ENCODE measurements at regions not wholly inside any gene's neighbourhood (a gene's known extent, or its start where the extent isn't known, plus 50 kb on each side); places are given as distances from the start of the nearest gene placed in this dataset.

DNA sequence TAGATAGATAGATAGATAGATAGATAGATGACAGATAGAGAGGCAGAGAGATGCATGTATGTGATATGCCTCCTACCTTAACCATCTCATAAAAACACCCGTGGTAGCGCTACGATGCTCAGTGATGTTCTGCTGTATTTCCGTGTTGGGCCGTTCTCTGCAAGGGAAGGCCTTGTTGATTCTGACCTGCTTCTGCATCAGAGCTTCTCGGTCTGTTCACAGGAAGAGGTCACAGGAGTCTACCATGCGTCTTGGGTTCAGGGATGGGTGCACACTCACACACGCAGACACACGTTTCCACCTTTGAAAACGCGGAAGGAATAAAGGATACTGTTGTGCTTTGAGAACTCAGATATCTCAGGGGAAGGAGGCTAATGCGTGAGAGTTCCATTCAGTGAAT is 316.9 kb downstream of the TEX29 start:
- Mint-ChIP-seq H3K36me3 (no peaks in the 10 kb centered on the region), H3K27ac (no peak overlapping the region), H3K27me3 (no peaks in the 10 kb centered on the region), H3K4me3 (no peak overlapping the region), H3K4me1 (no peaks in the 10 kb centered on the region), H3K9me3 (peaks cover 0 to 3% (median 0%) of the 10 kb centered on the region in 3 donors)

- H3K27me3 Mint-ChIP-seq, result no peaks in the 10 kb centered on the region
- H3K27ac Mint-ChIP-seq, result no peak overlapping the region
- H3K9me3 Mint-ChIP-seq, result peaks cover 0 to 3% (median 0%) of the 10 kb centered on the region in 3 donors
- H3K36me3 Mint-ChIP-seq, result no peaks in the 10 kb centered on the region
- H3K4me3 Mint-ChIP-seq, result no peak overlapping the region
- H3K4me1 Mint-ChIP-seq, result no peaks in the 10 kb centered on the region
Observed at GRCh38 chr13:111638233-111638632, 317.8 kb downstream of the TEX29 start.

DNA sequence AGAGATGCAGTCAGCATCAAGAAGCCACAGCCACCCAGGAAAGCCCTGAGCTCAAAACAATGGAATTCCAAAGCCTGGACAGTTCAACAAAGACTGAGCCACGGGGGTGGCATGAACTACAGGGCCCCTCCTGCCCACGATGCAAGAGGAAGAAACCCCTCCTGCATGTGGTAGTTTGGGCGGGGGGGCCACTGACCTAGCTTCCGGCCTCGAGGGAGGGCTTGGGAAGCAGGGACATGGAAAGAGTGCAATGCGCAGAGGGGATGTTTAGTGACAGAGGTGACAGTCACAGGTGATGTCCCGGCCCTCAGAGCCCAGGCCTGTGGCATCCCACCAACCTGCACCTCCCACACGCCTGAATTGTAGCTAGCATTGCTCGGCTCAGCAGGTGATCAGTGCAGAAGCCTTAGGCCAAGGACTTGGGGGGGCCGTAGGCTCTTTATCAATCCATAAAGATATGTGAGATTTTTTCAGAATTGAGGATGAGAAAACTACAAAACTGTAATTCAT is 318.8 kb downstream of the TEX29 start:
- Mint-ChIP-seq H3K27me3 (no peaks in the 10 kb centered on the region), H3K36me3 (no peaks in the 10 kb centered on the region), H3K9me3 (peaks cover 0 to 3% (median 0%) of the 10 kb centered on the region in 3 donors), H3K4me3 (no peak overlapping the region), H3K4me1 (no peaks in the 10 kb centered on the region), H3K27ac (no peak overlapping the region)

DNA sequence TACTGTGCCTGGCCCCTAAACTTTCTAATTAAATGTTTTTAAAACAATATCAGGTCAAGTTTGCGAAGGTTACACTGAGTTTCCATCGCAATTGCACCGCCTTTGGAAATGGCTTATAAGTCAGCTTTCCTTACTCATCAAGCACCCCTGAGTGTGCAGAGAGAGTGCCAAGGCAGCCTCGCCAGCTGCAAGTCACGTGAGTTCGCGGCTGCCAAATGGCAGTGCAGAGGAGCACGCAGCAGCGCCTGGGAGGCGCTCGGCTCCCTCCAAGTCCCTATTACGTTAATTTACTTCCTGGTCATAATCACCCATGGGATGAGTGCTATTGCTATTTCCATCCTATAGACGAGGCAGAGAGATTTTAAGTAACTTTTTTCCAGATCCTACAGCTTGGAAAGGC is 319.6 kb downstream of the TEX29 start:
- Mint-ChIP-seq H3K4me3 (no peak overlapping the region), H3K4me1 (no peaks in the 10 kb centered on the region), H3K9me3 (peaks cover 0 to 2% (median 0%) of the 10 kb centered on the region in 3 donors), H3K27me3 (no peaks in the 10 kb centered on the region), H3K27ac (no peak overlapping the region), H3K36me3 (no peaks in the 10 kb centered on the region)

DNA sequence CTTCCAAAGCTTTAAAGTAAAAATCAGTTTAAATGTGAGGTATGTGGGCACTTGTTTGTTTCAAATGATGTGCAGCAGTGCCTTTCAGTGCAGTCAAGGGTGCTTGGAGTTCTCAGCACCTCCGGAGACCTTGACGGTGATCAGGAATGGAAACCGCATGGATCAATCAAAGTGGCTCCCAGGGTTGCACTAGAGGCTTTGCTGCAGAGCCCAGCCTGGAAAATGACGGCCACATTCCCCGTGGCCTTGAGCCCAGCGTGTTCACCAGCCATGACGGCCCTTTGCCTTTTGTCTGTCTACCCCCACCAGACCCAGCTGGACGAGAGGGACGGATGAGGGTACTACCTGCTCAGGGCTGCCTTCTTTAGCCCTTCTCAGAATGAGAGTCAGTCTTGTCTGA is 320.0 kb downstream of the TEX29 start:
- H3K27me3 Mint-ChIP-seq, result no peaks in the 10 kb centered on the region
- H3K36me3 Mint-ChIP-seq, result no peaks in the 10 kb centered on the region
- H3K4me1 Mint-ChIP-seq, result peaks cover 0 to 1% (median 0%) of the 10 kb centered on the region in 3 donors
- H3K27ac Mint-ChIP-seq, result no peak overlapping the region
- H3K9me3 Mint-ChIP-seq, result no peaks in the 10 kb centered on the region
- H3K4me3 Mint-ChIP-seq, result no peak overlapping the region

- no peak overlapping the region for H3K27ac Mint-ChIP-seq
- no peaks in the 10 kb centered on the region for H3K36me3 Mint-ChIP-seq
- no peak overlapping the region for H3K4me3 Mint-ChIP-seq
- peaks cover 0 to 2% (median 0%) of the 10 kb centered on the region in 3 donors for H3K4me1 Mint-ChIP-seq
- H3K9me3 Mint-ChIP-seq, result no peaks in the 10 kb centered on the region
- H3K27me3 Mint-ChIP-seq, result no peaks in the 10 kb centered on the region
Observed at GRCh38 chr13:111642156-111642767, 321.8 kb downstream of the TEX29 start.

GRCh38 chr13:111644750-111645149 is 324.3 kb downstream of the TEX29 start:
- H3K4me3 Mint-ChIP-seq, result no peak overlapping the region
- no peaks in the 10 kb centered on the region for H3K9me3 Mint-ChIP-seq
- H3K4me1 Mint-ChIP-seq, result peaks cover 0 to 2% (median 0%) of the 10 kb centered on the region in 3 donors
- no peaks in the 10 kb centered on the region for H3K27me3 Mint-ChIP-seq
- H3K36me3 Mint-ChIP-seq, result no peaks in the 10 kb centered on the region
- H3K27ac Mint-ChIP-seq, result no peak overlapping the region

DNA sequence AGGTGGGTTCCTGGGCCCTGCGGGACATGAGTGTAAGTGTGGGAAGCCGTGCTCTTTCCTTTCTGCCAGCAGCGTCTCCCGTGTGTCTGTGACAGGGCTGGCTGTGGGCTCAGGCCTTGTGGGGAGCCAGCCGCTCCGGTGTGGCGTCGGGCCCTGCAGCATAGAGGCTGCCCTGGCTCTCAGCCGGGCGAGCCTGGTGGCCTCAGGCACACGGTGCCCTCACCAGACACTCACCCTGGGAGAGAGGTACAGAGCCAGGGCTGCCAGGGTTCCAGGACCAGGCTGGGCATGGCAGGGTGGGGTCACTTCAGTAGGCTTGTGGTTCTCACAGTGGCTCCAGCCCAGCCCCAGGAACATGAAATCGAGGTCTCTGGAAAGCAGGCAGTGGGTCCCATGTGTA is 324.8 kb downstream of the TEX29 start:
- Mint-ChIP-seq H3K4me1 (peaks cover 0 to 2% (median 0%) of the 10 kb centered on the region in 3 donors), H3K27ac (no peak overlapping the region), H3K4me3 (no peak overlapping the region)

GRCh38 chr13:111645598-111646455 is 325.4 kb downstream of the TEX29 start:
- Mint-ChIP-seq H3K4me1 (peaks cover 0 to 2% (median 0%) of the 10 kb centered on the region in 3 donors), H3K9me3 (no peaks in the 10 kb centered on the region), H3K27me3 (no peaks in the 10 kb centered on the region), H3K27ac (no peak overlapping the region), H3K4me3 (no peak overlapping the region), H3K36me3 (no peaks in the 10 kb centered on the region)

More for the DNA sequence above, 324.8 kb downstream of the TEX29 start:
- H3K27me3 Mint-ChIP-seq, result no peaks in the 10 kb centered on the region
- no peaks in the 10 kb centered on the region for H3K9me3 Mint-ChIP-seq
- no peaks in the 10 kb centered on the region for H3K36me3 Mint-ChIP-seq

DNA sequence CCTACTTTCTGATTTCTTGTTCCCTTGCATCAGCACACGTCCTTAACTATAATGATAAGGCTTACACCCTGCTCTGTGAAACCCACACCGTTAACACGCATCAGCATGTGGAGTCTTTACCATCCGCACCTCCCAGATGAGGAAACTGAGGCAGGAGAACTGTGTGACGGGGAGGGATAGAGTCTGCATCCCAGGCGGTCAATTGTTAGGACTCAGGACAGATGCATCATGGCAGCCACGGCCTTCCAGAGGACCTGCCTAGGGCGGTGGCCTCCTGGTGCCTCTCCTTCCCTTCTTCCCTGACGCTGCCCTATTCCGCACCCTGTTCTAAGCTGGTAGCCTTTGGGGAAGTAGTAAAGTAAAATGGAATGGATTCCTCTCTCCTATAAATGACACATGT is 326.0 kb downstream of the TEX29 start:
- no peak overlapping the region for H3K27ac Mint-ChIP-seq
- H3K9me3 Mint-ChIP-seq, result no peaks in the 10 kb centered on the region
- H3K27me3 Mint-ChIP-seq, result no peaks in the 10 kb centered on the region
- no peaks in the 10 kb centered on the region for H3K36me3 Mint-ChIP-seq
- H3K4me1 Mint-ChIP-seq, result peaks cover 0 to 2% (median 0%) of the 10 kb centered on the region in 3 donors
- no peak overlapping the region for H3K4me3 Mint-ChIP-seq

GRCh38 chr13:111648885-111649284 is 328.4 kb downstream of the TEX29 start:
- Mint-ChIP-seq H3K36me3 (no peaks in the 10 kb centered on the region), H3K27ac (no peak overlapping the region), H3K4me1 (peaks cover 0 to 2% (median 0%) of the 10 kb centered on the region in 3 donors), H3K4me3 (no peak overlapping the region), H3K9me3 (no peaks in the 10 kb centered on the region), H3K27me3 (no peaks in the 10 kb centered on the region)

GRCh38 chr13:111650626-111651025 is 330.2 kb downstream of the TEX29 start:
- H3K27ac Mint-ChIP-seq, result no peak overlapping the region
- no peaks in the 10 kb centered on the region for H3K36me3 Mint-ChIP-seq
- no peaks in the 10 kb centered on the region for H3K27me3 Mint-ChIP-seq
- no peak overlapping the region for H3K4me3 Mint-ChIP-seq
- H3K9me3 Mint-ChIP-seq, result peaks cover 0 to 2% (median 2%) of the 10 kb centered on the region in 3 donors
- no peaks in the 10 kb centered on the region for H3K4me1 Mint-ChIP-seq

- Mint-ChIP-seq H3K9me3 (peaks cover 2 to 3% (median 2%) of the 10 kb centered on the region in 3 donors), H3K27me3 (no peaks in the 10 kb centered on the region), H3K36me3 (no peaks in the 10 kb centered on the region)
Observed at GRCh38 chr13:111652676-111653075, 332.2 kb downstream of the TEX29 start.

GRCh38 chr13:111654531-111654930 is 334.1 kb downstream of the TEX29 start:
- H3K36me3 Mint-ChIP-seq, result no peaks in the 10 kb centered on the region
- H3K27me3 Mint-ChIP-seq, result no peaks in the 10 kb centered on the region
- no peak overlapping the region for H3K27ac Mint-ChIP-seq
- peaks cover 2 to 3% (median 2%) of the 10 kb centered on the region in 3 donors for H3K9me3 Mint-ChIP-seq
- no peak overlapping the region for H3K4me3 Mint-ChIP-seq
- no peaks in the 10 kb centered on the region for H3K4me1 Mint-ChIP-seq

More at GRCh38 chr13:111652676-111653075, 332.2 kb downstream of the TEX29 start:
- H3K4me3 Mint-ChIP-seq, result no peak overlapping the region
- no peak overlapping the region for H3K27ac Mint-ChIP-seq
- no peaks in the 10 kb centered on the region for H3K4me1 Mint-ChIP-seq

- H3K27me3 Mint-ChIP-seq, result no peaks in the 10 kb centered on the region
- peaks cover 2 to 3% (median 2%) of the 10 kb centered on the region in 3 donors for H3K9me3 Mint-ChIP-seq
- H3K4me3 Mint-ChIP-seq, result no peak overlapping the region
- H3K4me1 Mint-ChIP-seq, result no peaks in the 10 kb centered on the region
- no peaks in the 10 kb centered on the region for H3K36me3 Mint-ChIP-seq
- no peak overlapping the region for H3K27ac Mint-ChIP-seq
Observed at GRCh38 chr13:111656439-111656838, 336.0 kb downstream of the TEX29 start.
